AG10803 (cell line): ENCODE measurements at regions not wholly inside any gene's neighbourhood (a gene's known extent, or its start where the extent isn't known, plus 50 kb on each side); places are given as distances from the start of the nearest gene placed in this dataset.

ENCODE experiments used
- DNase-seq: peaks from one replicate; pipeline ENCODE4 v3.0.0; 2010; ENCODE audit warnings: low read depth
- H3K4me3 ChIP-seq: 2 replicates; pipeline ENCODE4 v1.5.1; 2011; ENCODE audit warnings: mild to moderate bottlenecking, low read length, control low read depth
- CTCF ChIP-seq: conservative IDR thresholded peaks from 2 replicates; pipeline ENCODE4 v1.5.1; 2011; ENCODE audit warnings: mild to moderate bottlenecking, low read length, control low read depth, inconsistent platforms

DNA sequence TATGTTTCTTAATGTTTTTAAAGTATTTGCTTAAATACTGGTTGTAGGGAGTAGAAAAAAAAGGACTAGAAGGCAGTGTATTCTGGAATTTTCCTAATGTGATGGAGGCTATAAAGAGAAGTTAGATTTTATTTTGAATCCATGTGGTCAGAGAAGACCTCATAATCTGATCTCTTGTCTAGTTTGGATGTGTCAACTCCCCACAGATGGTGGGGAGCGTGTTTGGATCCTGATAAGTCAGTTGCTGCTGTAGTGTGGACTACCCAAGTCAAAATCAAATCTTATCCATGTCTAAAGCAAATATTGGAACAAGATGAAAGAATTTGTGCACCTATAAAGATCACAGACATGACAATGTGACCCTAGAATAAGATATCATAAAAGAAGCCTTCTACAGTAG, 918.0 kb downstream of the LTN1 start:
- TF ChIP-seq CTCF, result no peak
- no peak for DNase-seq

DNA sequence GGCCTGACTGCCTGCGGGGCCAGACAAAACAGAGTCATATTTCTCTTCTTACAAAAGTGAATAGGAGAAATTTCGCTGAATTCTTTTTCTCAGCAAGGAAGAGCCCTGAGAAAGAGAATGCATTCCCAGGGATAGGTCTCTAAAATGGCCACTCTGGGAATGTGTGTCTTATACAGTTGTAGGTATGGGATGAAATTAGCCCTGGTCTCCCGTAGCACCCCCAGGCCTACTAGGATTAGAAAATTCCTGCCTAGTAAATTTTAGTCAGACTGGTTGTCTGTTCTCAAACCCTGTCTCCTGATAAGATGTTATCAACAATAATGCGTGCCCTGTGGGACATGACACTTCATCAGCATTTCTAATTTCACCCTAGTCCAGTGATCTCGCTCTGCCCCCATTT, 920.1 kb downstream of the LTN1 start:
- DNase-seq, result no peak
- no peak overlapping the region for H3K4me3 ChIP-seq
- no peak for TF ChIP-seq CTCF

More for the DNA sequence above, 918.0 kb downstream of the LTN1 start:
- H3K4me3 ChIP-seq, result no peak overlapping the region

DNA sequence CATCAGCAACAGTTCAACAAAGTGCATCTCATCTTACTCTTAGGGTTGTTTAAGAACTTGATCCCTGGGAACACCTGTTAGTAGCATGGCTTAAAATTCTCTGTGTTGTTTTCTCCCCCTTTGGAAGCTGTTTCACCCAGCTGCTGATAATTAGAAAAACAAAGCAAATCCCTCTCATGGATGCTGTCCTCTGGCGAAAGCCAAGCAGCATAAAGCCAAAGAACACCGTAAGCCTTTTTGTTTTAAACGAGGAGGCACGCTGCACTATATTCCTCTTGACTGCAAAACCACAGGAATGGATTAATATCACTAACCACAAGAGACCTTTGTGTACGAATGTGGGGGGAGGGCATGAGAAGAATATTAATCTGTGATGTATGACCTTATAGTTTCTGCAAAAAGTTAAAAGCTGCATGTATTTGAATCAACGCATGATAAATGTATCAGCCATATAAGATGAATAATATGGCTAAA, 923.2 kb downstream of the LTN1 start:
- TF ChIP-seq CTCF, result no peak
- H3K4me3 ChIP-seq, result no peak overlapping the region
- DNase-seq, result peak; percentile 82

DNA sequence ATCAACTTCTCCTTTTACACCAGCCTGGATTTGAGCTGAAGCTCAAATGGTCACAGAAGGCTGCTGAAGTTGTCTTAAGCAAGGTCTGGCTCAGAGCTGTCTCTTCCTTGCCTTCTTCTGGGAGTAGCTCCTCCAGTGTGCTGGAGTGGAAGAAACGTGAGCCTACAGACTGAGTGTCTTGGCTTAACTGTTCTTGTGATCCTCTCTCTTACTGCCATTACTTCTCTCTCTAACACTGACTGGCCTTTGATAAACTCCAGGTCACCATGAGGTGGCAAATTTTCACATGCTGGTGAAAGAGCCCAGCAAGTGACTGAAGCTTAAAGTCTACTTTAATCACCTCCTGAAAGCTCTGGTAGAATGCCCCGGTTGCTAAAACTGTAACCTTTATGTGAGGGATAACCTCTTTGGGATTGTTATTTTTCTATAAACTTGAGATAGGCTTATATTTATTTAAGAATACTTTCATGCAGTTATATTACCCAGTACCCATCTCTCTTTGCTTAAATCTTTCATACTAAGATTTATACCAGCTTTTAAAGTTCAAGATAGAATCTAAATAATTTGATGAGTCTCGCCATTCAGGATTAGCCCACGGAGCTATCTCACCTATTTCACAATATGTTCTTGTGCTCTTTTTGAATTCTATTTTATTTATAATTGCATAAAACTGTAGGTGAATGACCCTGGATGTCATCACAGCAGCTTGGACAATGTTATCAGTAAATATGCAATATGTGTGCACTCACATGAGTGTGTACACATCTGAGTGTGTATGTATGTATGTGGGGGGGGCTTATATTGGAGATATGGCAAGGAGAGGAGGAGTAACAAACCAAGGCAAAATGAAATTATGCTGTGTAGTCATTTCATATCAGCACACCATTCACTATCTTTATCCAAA, 924.0 kb downstream of the LTN1 start:
- no peak overlapping the region for H3K4me3 ChIP-seq
- no peak for TF ChIP-seq CTCF
- no peak for DNase-seq

DNA sequence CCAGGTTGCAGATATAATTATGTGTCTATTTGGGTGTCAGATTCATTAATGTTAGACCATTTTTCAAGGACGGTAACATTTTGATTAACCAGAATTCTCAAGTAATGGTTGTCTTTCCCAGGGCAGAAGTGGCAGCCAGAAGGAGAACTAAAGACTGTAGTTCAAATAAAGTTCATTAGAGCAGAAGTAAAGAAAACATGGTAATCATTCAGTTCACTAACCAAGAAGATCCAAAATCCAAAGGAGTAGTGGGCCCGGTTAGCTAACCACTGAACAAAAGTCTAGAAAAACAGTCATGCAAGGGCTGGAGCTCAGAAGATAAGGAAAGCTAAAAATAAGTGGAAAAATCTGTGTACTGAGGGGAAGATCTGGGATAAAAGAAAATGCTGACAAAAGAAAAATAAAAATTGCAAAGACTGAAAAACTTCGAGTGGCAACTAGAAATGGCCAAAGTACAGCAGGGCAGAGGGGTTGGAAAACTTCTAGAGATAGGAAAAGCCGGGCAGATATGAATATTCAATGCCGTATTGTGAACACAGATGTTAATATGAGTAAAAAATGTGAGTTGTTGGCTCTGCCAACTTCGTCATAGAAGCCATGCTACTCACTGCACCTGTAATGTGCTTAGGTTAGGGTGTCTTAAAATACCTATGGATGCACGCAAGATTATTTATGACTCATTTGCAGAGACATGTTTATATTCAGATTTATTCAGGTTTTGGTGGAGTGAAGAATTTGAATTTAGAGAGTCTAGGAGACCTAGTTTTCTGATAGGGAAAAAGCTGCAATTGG, 925.9 kb downstream of the LTN1 start:
- H3K4me3 ChIP-seq, result no peak overlapping the region
- DNase-seq, result no peak
- no peak for TF ChIP-seq CTCF

DNA sequence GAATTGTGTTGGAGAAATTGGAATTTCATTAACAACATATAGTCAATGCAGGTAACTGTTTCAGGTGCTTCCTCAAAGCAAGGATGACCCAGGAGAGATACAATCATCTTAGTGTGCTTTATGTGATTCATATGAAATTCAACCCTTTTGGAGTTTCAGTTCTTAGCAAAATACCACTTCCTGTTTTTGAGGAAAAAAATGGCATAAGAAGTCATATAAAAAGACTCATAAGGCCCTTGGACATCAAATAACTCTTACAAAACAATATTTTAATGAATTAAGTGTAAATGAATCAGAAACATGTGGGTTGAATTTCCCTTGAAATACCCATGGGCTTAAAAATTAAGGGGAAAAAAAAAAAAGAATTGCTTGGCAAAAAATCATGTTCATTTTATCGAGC, 926.6 kb downstream of the LTN1 start:
- TF ChIP-seq CTCF, result no peak
- DNase-seq, result peak; percentile 20
- no peak overlapping the region for H3K4me3 ChIP-seq
